GM19351 (cell line): ENCODE measurements at regions not wholly inside any gene's neighbourhood (a gene's known extent, or its start where the extent isn't known, plus 50 kb on each side); places are given as distances from the start of the nearest gene placed in this dataset.

Experiments used
- ATAC-seq: cut with Tn5 transposase; IDR thresholded peaks from one replicate; pipeline ENCODE4 v1.9.1; 2021; ENCODE audit warnings: mild to moderate bottlenecking, moderate library complexity; ENCODE audit not compliant: unreplicated experiment

GRCh38 chr15:38878926-38879325 lies 314.3 kb upstream of the RASGRP1 start:
- ATAC-seq = no peak

DNA sequence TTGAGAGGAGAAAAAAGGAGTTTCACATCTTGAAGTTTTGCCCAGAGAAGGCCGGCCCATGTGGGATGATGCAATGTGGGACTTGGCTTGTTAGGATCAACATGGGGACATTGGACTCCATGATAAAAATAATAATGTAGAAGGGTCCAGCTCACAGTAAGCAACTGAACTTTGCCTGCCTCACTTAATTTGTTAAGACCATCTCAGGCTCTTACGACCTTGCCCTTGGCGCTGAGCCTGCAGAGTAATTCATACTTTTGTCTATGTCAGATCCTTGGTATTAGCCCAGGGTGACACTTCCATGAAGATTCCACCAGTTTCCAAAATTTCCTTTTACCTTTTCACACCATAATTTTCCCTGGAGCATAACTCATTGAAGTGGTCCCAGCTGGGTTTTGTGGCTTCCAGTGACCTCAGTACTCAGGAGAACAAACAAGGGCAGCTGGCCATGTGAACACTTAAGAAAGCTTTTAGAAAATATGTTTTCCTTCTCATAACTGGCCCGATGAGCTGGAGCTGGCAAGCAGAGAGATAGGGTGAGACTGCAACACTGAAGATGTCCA lies 315.4 kb upstream of the RASGRP1 start:
- ATAC-seq = no peak

DNA sequence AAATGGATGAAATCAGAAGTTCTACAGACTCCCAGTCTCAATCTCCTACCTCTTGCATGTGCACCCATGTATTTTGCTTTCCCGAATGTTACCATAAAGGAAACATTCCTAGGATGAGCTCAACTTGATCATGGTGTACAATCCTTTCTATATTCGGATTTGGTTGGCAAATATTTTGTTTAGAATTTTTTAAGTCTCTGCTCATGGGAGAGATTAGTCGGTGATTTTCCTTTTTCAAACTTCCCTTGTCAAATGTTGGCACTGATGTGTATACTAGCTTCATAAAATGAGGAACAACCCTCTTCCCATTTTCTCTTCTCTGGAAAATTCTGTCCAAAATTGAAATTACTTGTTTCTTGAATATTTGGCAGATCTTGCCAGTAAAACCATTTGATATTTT lies 317.6 kb upstream of the RASGRP1 start:
- ATAC-seq = no peak

GRCh38 chr15:38883987-38884386 lies 319.4 kb upstream of the RASGRP1 start:
- ATAC-seq = no peak

GRCh38 chr15:38885001-38885400 lies 320.4 kb upstream of the RASGRP1 start:
- ATAC-seq = no peak

GRCh38 chr15:38885471-38885952 lies 320.9 kb upstream of the RASGRP1 start:
- ATAC-seq = no peak

GRCh38 chr15:38886315-38887163 lies 321.9 kb upstream of the RASGRP1 start:
- no peak for ATAC-seq

DNA sequence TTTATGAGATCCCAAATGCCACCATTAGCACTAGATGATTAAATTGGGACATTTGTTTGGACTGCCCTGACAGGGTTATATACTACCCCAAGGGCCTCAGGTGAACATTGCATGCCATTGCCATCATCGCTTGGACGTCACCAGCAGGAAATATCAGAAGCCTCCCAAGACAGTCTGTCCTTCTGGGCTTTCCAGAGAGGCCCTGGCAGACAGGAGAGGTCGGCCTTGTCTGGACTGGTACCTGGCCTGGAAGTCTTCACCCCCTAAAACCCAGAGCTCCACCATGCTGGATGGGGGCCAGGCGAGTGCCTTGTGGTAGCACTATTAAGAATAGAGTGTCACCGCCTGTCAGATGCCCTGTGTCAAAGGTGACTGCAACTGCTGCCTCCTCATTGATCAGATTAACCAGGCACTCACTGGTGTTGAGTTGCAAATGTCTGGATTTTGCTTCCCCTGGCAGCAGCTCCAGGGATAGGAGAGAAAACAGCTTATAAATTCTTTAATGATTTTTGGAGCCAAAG lies 324.1 kb upstream of the RASGRP1 start:
- ATAC-seq = no peak

- no peak for ATAC-seq
Observed at GRCh38 chr15:38890194-38890593, 325.6 kb upstream of the RASGRP1 start.

GRCh38 chr15:38893925-38894242 lies 329.3 kb upstream of the RASGRP1 start:
- ATAC-seq = no peak

DNA sequence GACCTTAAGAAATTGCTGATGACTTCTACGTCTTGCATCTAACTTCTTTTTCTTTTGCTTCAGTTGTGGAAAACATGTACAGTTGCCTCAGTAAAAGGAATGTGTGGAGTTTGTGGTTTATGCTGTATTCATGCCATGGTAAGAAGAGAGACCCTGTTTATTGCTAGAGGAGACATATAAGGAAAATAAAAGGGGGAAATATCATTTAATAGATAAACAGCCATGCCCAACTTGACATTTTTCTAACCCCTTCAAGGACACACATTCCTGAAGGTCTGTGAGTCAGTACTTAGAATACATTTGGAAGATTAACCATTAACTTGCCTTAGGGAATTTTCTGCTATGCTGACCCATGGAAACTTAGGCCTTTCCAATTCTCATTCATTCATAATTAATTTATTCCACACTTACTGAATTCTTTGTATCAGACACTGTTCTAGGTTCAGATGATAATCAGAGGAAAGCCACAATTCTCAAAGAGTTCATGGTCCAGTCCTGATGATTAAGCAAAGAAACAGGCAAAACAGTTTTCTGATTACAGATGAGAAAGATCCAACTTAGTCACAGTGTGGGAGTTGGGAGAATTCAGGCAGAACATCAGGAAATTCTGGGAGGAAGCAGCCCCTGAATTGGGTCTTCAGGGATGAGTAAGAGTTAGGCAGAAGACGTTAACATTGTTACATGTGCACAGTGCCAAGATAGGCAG lies 329.8 kb upstream of the RASGRP1 start:
- ATAC-seq = no peak

DNA sequence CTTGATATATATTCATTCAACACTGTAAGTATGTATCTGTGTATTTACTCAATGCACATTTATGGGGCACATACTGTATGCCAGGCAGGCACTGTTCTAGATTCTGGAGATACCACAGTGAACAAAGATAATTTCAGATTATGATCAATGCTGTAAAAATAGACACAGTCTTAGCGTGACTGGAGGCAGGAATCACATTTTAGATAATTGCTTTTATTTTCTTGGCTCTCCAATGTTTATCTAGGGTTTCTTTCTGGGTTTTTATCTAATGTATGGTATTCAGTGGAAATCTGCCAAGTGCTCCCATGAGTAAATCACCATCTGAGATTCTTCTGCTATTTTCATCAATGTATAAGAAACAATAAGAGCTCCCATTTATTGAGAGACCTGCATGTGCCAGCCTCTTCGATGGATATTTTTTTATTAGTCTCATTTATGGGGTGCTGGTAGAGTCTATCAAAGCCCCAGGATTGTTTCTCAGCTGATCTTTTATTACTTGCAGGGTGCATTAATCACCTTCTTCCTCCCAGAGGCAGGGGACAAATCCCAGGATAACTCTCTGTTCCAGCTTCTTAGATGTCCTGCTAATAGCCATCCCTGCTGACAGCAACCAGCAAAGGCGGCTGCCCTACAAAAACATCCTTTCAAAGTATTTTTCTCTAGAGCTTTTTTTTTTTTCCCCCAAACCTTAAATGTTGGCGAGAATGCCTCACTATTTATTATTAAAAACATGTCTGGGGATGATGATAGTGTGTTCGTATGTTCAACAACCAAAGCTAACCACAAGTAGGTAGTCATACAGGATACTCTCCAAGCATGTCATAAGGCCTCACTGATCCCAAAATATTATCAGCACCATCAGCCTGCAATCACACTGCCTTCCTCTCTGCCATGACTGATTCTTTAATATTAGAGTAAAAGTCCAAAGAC lies 331.0 kb upstream of the RASGRP1 start:
- ATAC-seq = no peak

DNA sequence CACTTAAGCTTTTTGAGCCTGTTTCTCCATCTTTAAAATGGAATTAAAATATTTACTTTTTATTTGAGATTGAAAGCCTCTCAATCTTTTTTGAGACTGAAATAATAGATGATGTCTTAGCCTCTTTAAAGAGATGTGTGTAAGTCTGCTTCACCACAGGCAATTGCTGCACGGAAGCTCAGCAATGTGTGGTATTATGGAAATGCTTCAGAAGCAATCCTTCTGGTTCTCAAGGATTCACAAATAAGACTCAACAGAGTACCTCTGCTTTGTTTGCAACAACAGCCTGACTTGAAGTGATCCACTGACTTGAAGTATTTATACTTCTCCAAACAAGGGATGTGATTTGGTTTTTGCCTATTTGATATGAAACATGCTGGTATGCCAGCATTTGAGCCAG lies 332.0 kb upstream of the RASGRP1 start:
- no peak for ATAC-seq

DNA sequence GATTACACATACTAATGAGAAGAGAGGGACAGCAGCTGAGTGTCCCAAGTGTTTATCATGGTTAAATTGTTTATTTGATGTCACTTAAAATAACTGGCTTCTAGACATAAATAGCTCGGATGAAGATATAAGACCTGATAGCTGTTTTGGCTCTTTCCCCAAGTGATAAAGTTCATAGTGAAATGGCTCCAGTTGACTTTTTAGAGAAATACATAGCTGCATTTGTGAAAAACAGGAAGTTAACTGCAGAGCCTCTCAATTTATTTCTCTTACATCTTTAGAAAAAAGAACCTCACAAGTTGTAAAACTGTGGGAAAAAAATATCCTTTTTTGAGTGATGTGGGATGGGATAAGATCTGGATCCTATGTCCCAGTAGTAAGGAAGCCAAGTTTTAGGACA lies 332.9 kb upstream of the RASGRP1 start:
- ATAC-seq = no peak

- no peak for ATAC-seq
Observed at GRCh38 chr15:38898236-38898635, 333.6 kb upstream of the RASGRP1 start.

- ATAC-seq = no peak
Observed at GRCh38 chr15:38899300-38899699, 334.7 kb upstream of the RASGRP1 start.

DNA sequence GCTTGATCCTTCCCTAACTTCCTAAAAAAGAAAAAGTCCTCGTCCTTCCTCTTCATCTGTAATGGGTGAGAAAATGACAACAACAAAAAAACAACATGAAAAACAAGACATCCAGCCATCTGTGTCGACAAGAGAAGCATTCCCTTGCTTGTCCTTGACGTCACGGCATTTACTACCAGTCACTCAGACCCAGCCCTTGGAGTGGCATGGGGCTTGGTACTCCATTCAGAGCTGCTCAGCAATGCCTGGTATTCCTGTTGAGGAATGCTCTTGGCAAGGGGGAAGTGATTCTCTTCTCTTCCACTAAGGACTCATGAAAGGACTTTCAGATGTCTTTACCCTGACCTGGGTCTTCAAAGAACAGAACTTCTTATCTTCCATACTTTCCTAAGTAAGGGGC lies 339.7 kb upstream of the RASGRP1 start:
- no peak for ATAC-seq

- no peak for ATAC-seq
Observed at GRCh38 chr15:38905632-38906031, 341.0 kb upstream of the RASGRP1 start.

DNA sequence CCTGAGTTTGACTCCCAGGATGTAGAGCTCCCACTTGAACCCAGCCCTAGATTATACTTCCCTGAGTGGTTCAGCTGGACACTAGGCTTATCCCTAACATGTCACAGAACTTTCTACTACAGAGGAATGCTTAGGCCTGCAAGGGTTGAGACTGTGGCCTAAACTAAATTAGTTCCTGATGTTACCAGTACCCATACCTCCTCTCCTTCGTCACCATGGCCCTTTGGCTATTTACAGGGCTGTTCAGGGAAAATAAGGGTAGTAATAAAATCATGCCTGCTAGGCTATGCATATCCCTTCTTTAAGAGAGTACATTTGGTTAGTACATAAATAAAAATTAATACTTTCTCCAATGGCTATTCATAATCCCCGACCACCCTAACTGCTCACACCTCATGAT lies 356.4 kb upstream of the RASGRP1 start:
- ATAC-seq = no peak

DNA sequence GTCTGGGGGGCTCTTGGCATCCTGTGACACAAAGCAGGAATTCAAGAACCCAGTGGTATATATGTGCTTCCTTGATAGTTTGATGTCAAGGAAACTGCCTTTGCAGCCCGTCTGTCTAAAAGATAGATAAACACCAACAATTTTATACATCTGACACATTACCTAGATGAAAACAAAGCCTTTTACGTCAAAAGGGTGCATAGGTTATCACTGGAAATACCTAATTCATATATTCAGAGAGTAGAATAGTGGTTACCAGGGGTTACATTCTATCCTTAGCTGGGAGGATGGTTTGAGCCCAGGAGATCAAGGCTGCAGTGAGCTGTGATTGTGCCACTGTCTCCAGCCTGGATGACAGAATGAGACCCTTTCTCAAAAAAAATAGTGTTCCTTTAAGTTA lies 356.9 kb upstream of the RASGRP1 start:
- ATAC-seq = no peak

GRCh38 chr15:38928431-38928830 lies 363.8 kb upstream of the RASGRP1 start:
- ATAC-seq = no peak
